ENCODE measurements at regions not wholly inside any gene's neighbourhood (a gene's known extent, or its start where the extent isn't known, plus 50 kb on each side); places are given as distances from the start of the nearest gene placed in this dataset.

DNA sequence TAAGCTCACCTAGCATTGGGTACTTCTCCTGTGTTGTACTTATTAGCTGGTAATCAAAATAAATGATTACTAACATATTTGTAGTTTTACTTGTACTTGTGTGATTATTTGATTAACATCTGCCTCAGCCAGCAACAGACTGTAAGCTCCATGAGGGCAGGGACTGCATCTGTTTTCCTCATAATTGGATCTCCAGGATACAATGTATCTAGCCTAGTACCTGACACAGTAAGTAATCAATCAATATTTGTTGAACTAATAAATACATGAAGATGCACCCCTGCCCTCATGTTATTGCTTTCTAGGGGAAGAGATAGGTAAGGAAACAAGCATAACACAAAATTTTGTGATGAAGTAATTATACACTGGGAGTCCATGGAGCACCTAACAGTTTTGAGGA, 101.5 kb downstream of the TENT5C start:
- no peak for TF ChIP-seq POLR2A (IDR thresholded peaks at IDR 0.05)
- TF ChIP-seq, protein P1, sequence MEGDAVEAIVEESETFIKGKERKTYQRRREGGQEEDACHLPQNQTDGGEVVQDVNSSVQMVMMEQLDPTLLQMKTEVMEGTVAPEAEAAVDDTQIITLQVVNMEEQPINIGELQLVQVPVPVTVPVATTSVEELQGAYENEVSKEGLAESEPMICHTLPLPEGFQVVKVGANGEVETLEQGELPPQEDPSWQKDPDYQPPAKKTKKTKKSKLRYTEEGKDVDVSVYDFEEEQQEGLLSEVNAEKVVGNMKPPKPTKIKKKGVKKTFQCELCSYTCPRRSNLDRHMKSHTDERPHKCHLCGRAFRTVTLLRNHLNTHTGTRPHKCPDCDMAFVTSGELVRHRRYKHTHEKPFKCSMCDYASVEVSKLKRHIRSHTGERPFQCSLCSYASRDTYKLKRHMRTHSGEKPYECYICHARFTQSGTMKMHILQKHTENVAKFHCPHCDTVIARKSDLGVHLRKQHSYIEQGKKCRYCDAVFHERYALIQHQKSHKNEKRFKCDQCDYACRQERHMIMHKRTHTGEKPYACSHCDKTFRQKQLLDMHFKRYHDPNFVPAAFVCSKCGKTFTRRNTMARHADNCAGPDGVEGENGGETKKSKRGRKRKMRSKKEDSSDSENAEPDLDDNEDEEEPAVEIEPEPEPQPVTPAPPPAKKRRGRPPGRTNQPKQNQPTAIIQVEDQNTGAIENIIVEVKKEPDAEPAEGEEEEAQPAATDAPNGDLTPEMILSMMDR (IDR thresholded peaks at IDR 0.05): no peak
